ENCODE measurements at regions not wholly inside any gene's neighbourhood (a gene's known extent, or its start where the extent isn't known, plus 50 kb on each side); places are given as distances from the start of the nearest gene placed in this dataset.
A peak's percentile ranks its signal among the peaks of the same experiment; 100 is the strongest.
"Not testable (repeated sequence)": the region's sequence is repeated elsewhere in the genome, so short reads cannot be mapped to it uniquely, and the experiment has no call there.

GRCh38 chr1:73839922-73840321, 358.1 kb downstream of the LRRIQ3 start:
- no peak for DNase-seq

- DNase-seq: no peak
Measured at GRCh38 chr1:73832276-73833181, 365.4 kb downstream of the LRRIQ3 start.

- not testable (repeated sequence) for DNase-seq
Measured at GRCh38 chr1:73827283-73827682, 370.7 kb downstream of the LRRIQ3 start.

GRCh38 chr1:73824065-73824464, 373.9 kb downstream of the LRRIQ3 start:
- no peak for DNase-seq

GRCh38 chr1:73821520-73821919, 376.5 kb downstream of the LRRIQ3 start:
- DNase-seq: no peak

GRCh38 chr1:73820843-73821242, 377.1 kb downstream of the LRRIQ3 start:
- DNase-seq: no peak

- DNase-seq: peak; percentile 80
Measured at GRCh38 chr1:73813716-73814115, 384.3 kb downstream of the LRRIQ3 start.

GRCh38 chr1:73813236-73813635, 384.7 kb downstream of the LRRIQ3 start:
- peak; percentile 65 for DNase-seq

- DNase-seq: no peak
Measured at GRCh38 chr1:73811798-73812197, 386.2 kb downstream of the LRRIQ3 start.

- no peak for DNase-seq
Measured at GRCh38 chr1:73804935-73805334, 393.0 kb downstream of the LRRIQ3 start.

- DNase-seq: no peak
Measured at GRCh38 chr1:73803380-73803779, 394.6 kb downstream of the LRRIQ3 start.

GRCh38 chr1:73801912-73802429, 396.0 kb downstream of the LRRIQ3 start:
- no peak for DNase-seq

GRCh38 chr1:73800376-73800775, 397.6 kb downstream of the LRRIQ3 start:
- no peak for DNase-seq

GRCh38 chr1:73789965-73790364, 408.0 kb downstream of the LRRIQ3 start:
- DNase-seq: no peak

- no peak for DNase-seq
Measured at GRCh38 chr1:73784026-73784425, 413.9 kb downstream of the LRRIQ3 start.

- peak; percentile 13 for DNase-seq
Measured at GRCh38 chr1:73783352-73783751, 414.6 kb downstream of the LRRIQ3 start.

GRCh38 chr1:73782901-73783300, 415.1 kb downstream of the LRRIQ3 start:
- DNase-seq: no peak

- no peak for DNase-seq
Measured at GRCh38 chr1:73781251-73781650, 416.7 kb downstream of the LRRIQ3 start.

GRCh38 chr1:73778471-73778870, 419.5 kb downstream of the LRRIQ3 start:
- no peak for DNase-seq

- no peak for DNase-seq
Measured at GRCh38 chr1:73775896-73776295, 422.1 kb downstream of the LRRIQ3 start.

- DNase-seq: no peak
Measured at GRCh38 chr1:73772941-73773340, 425.0 kb downstream of the LRRIQ3 start.

- no peak for DNase-seq
Measured at GRCh38 chr1:73771396-73771795, 426.6 kb downstream of the LRRIQ3 start.

- no peak for DNase-seq
Measured at GRCh38 chr1:73770109-73770905, 427.7 kb downstream of the LRRIQ3 start.

All from NCI-H69 (cell line).